Upper lobe of left lung (tissue), 4 donors: ENCODE measurements at regions not wholly inside any gene's neighbourhood (a gene's known extent, or its start where the extent isn't known, plus 50 kb on each side); places are given as distances from the start of the nearest gene placed in this dataset.

ENCODE experiments used
- CTCF ChIP-seq, 6 experiments: fragments of 450-650 bp in 4 of 6; fragments of 200-600 bp in 2 of 6; sonication (generic) in 2 of 6; IDR thresholded peaks; one replicate each; pipeline ENCODE4 v1.5.1; 2016 to 2019; ENCODE audit warnings: antibody characterized with exemption in 6 of 6
- POLR2A ChIP-seq, 4 donors: fragments of 450-650 bp; IDR thresholded peaks; one replicate each; pipeline ENCODE4 v1.5.1; 2016 to 2017; ENCODE audit warnings: antibody characterized with exemption in 4 of 4, mild to moderate bottlenecking in 2 of 4
- POLR2AphosphoS5 ChIP-seq, 2 donors: sonication (generic); formaldehyde crosslinking; IDR thresholded peaks; one replicate each; pipeline ENCODE4 v1.5.1; 2017; ENCODE audit warnings: antibody characterized with exemption in 2 of 2

- TF ChIP-seq POLR2AphosphoS5 (IDR thresholded peaks at IDR 0.05) (no peak), POLR2A (IDR thresholded peaks at IDR 0.05) (no peak), CTCF (IDR thresholded peaks at IDR 0.05) (no peak)
These were observed 70.2 kb upstream of the ID2 start for GRCh38 chr2:8611700-8612099.
